IMR-90 (cell line): ENCODE measurements at regions not wholly inside any gene's neighbourhood (a gene's known extent, or its start where the extent isn't known, plus 50 kb on each side); places are given as distances from the start of the nearest gene placed in this dataset.

Experiments
- ATAC-seq: fragments of 200-7000 bp; cut with Tn5 transposase; 2 replicates; pipeline ENCODE4 v1.9.1; 2020; ENCODE audit warnings: low read depth, mild to moderate bottlenecking, moderate library complexity
- BruUV-seq: library from RNA; stranded (reverse); fragments of 400-500 nt; replicated peaks from 2 replicates; lab custom pipeline; 2021; lab: Mats Ljungman, UMichigan
- CTCF ChIA-PET: fragments of 300-600 bp; formaldehyde crosslinking; extraction: SDS; loops from one replicate; lab custom pipeline; 2021; ENCODE audit warnings: antibody characterized with exemption; lab: Yijun Ruan, JAX
- POLR2A ChIA-PET: fragments of 300-600 bp; sonication (Branson Sonifier 250); formaldehyde crosslinking; loops from one replicate; lab custom pipeline; 2022; ENCODE audit warnings: antibody characterized with exemption; ENCODE audit not compliant: unreplicated experiment; lab: Charles Lee
- DNase-seq: peaks from one replicate; pipeline ENCODE4 v3.0.0; 2013
- H2AFZ ChIP-seq: replicated peaks from 2 replicates; pipeline ENCODE3; 2013; ENCODE audit warnings: low read length, mild to moderate bottlenecking; ENCODE audit not compliant: poor library complexity
- H2AK5ac ChIP-seq: 2 replicates; pipeline ENCODE4 v1.6.1; 2013; ENCODE audit warnings: low read depth, low read length, inconsistent platforms
- H2AK9ac ChIP-seq: replicated peaks from 2 replicates; pipeline ENCODE3; 2013; ENCODE audit warnings: mild to moderate bottlenecking, low read depth, low read length, moderate library complexity; ENCODE audit not compliant: poor library complexity
- H2BK120ac ChIP-seq: 2 replicates; pipeline ENCODE4 v1.6.1; 2013; ENCODE audit warnings: low read depth, low read length, inconsistent platforms
- H2BK15ac ChIP-seq: 3 replicates; pipeline ENCODE4 v1.6.1; 2013; ENCODE audit warnings: low read depth, low read length, inconsistent platforms
- H2BK20ac ChIP-seq: 2 replicates; pipeline ENCODE4 v1.6.1; 2013; ENCODE audit warnings: low read depth, mild to moderate bottlenecking, inconsistent platforms, low read length, moderate library complexity
- H2BK5ac ChIP-seq: 2 replicates; pipeline ENCODE4 v1.6.1; 2013; ENCODE audit warnings: mild to moderate bottlenecking, low read depth, low read length, inconsistent platforms; ENCODE audit not compliant: poor library complexity, severe bottlenecking
- H3K14ac ChIP-seq: replicated peaks from 2 replicates; pipeline ENCODE4 v1.6.1; 2013; ENCODE audit warnings: low read depth, low read length, inconsistent platforms
- H3K18ac ChIP-seq: 2 replicates; pipeline ENCODE4 v1.6.1; 2013; ENCODE audit warnings: low read depth, low read length, control low read depth
- H3K23ac ChIP-seq: 2 replicates; pipeline ENCODE4 v1.6.1; 2013; ENCODE audit warnings: low read depth, low read length, inconsistent platforms
- H3K27ac ChIP-seq: 2 replicates; pipeline ENCODE4 v1.5.1; 2013; ENCODE audit warnings: mild to moderate bottlenecking, control low read depth, low read length; ENCODE audit not compliant: insufficient read depth
- H3K27me3 ChIP-seq: 2 replicates; pipeline ENCODE4 v1.6.1; 2013; ENCODE audit warnings: low read length; ENCODE audit not compliant: control insufficient read depth, insufficient read depth
- H3K36me3 ChIP-seq: 2 replicates; pipeline ENCODE4 v1.6.1; 2013; ENCODE audit warnings: low read length, mixed read lengths; ENCODE audit not compliant: control insufficient read depth, insufficient read depth
- H3K4ac ChIP-seq: 2 replicates; pipeline ENCODE4 v1.6.1; 2013; ENCODE audit warnings: low read depth, low read length, inconsistent platforms
- H3K4me1 ChIP-seq: 2 replicates; pipeline ENCODE4 v1.6.1; 2013; ENCODE audit warnings: low read length, mixed read lengths; ENCODE audit not compliant: control insufficient read depth, insufficient read depth
- H3K4me2 ChIP-seq: 2 replicates; pipeline ENCODE4 v1.6.1; 2013; ENCODE audit warnings: low read depth, mild to moderate bottlenecking, control low read depth, low read length, moderate library complexity
- H3K4me3 ChIP-seq: 2 replicates; pipeline ENCODE4 v1.5.1; 2013; ENCODE audit warnings: low read depth, mild to moderate bottlenecking, control low read depth, low read length, moderate library complexity; ENCODE audit not compliant: insufficient read depth
- H3K56ac ChIP-seq: 2 replicates; pipeline ENCODE4 v1.6.1; 2013; ENCODE audit warnings: low read length, inconsistent platforms; ENCODE audit not compliant: insufficient read depth; ENCODE audit errors: extremely low read depth
- H3K79me1 ChIP-seq, 2 experiments: 2 replicates each; pipeline ENCODE4 v1.6.1; 2013; ENCODE audit warnings: low read length in 2 of 2, inconsistent platforms in 1 of 2, low read depth in 1 of 2
- H3K9ac ChIP-seq: 2 replicates; pipeline ENCODE4 v1.6.1; 2013; ENCODE audit warnings: low read depth, low read length, control low read depth
- H3K9me1 ChIP-seq: 2 replicates; pipeline ENCODE4 v1.6.1; 2013; ENCODE audit warnings: low read length, inconsistent platforms; ENCODE audit not compliant: insufficient read depth
- H3K9me3 ChIP-seq: 2 replicates; pipeline ENCODE4 v1.6.1; 2013; ENCODE audit warnings: low read length; ENCODE audit not compliant: control insufficient read depth, insufficient read depth
- H4K20me1 ChIP-seq: 2 replicates; pipeline ENCODE4 v1.6.1; 2013; ENCODE audit warnings: low read length, inconsistent platforms; ENCODE audit not compliant: insufficient read depth
- H4K5ac ChIP-seq: 2 replicates; pipeline ENCODE4 v1.6.1; 2013; ENCODE audit warnings: mild to moderate bottlenecking, low read depth, low read length, control low read depth
- H4K8ac ChIP-seq, 2 experiments: 2 replicates each; pipeline ENCODE4 v1.6.1; 2013; ENCODE audit warnings: low read depth in 2 of 2, low read length in 2 of 2, control low read depth in 1 of 2, inconsistent platforms in 1 of 2
- H4K91ac ChIP-seq: 2 replicates; pipeline ENCODE4 v1.6.1; 2013; ENCODE audit warnings: low read depth, low read length, inconsistent platforms; ENCODE audit not compliant: insufficient read depth
- BHLHE40 ChIP-seq: fragments of 150-350 bp; IDR thresholded peaks from 2 replicates; pipeline ENCODE4 v1.6.1; 2016; ENCODE audit warnings: mild to moderate bottlenecking, low read depth, low read length
- CEBPB ChIP-seq: IDR thresholded peaks from 2 replicates; pipeline ENCODE4 v1.6.1; 2012; ENCODE audit warnings: low read depth, low read length, improper control_type of control experiment
- CHD1 ChIP-seq: IDR thresholded peaks from 2 replicates; pipeline ENCODE4 v1.6.1; 2012; ENCODE audit warnings: low read depth, low read length, improper control_type of control experiment
- FOS ChIP-seq: fragments of 150-350 bp; IDR thresholded peaks from 2 replicates; pipeline ENCODE4 v1.6.1; 2016; ENCODE audit warnings: low read depth, low read length
- MAFK ChIP-seq: IDR thresholded peaks from 2 replicates; pipeline ENCODE4 v1.6.1; 2012; ENCODE audit warnings: low read depth, low read length, improper control_type of control experiment
- MAZ ChIP-seq: IDR thresholded peaks from 2 replicates; pipeline ENCODE4 v1.6.1; 2012; ENCODE audit warnings: low read depth, mild to moderate bottlenecking, low read length, improper control_type of control experiment, moderate library complexity, borderline replicate concordance
- NFE2L2 ChIP-seq: fragments of 150-350 bp; IDR thresholded peaks from 2 replicates; pipeline ENCODE4 v1.6.1; 2016; ENCODE audit warnings: low read depth, mild to moderate bottlenecking, low read length
- POLR2A ChIP-seq: IDR thresholded peaks from 2 replicates; pipeline ENCODE4 v1.6.1; 2012; ENCODE audit warnings: mild to moderate bottlenecking, low read depth, low read length
- RAD21 ChIP-seq: IDR thresholded peaks from 2 replicates; pipeline ENCODE4 v1.6.1; 2012; ENCODE audit warnings: low read length, improper control_type of control experiment
- RCOR1 ChIP-seq: IDR thresholded peaks from 2 replicates; pipeline ENCODE4 v1.6.1; 2012; ENCODE audit warnings: mild to moderate bottlenecking, low read length, improper control_type of control experiment; ENCODE audit not compliant: insufficient replicate concordance
- RFX5 ChIP-seq: IDR thresholded peaks from 2 replicates; pipeline ENCODE4 v1.8.0; 2012; ENCODE audit warnings: low read depth, mild to moderate bottlenecking, low read length, moderate library complexity
- SMC3 ChIP-seq: fragments of 150-350 bp; IDR thresholded peaks from 2 replicates; pipeline ENCODE4 v1.6.1; 2016; ENCODE audit warnings: low read depth, mild to moderate bottlenecking, antibody characterized with exemption, low read length, moderate library complexity
- WGBS, 2 experiments: methylation state at CpG; one replicate each; pipeline versions ENCODE4 v1.1.5 to v1.1.7; 2013; ENCODE audit warnings: missing lambda C conversion rate in 2 of 2; ENCODE audit not compliant: insufficient read length in 1 of 2; ENCODE audit errors: extremely low coverage in 2 of 2; 5-methylcytosine and 5-hydroxymethylcytosine counted together
- dilution Hi-C: fragments of 300-500 bp; cut with HindIII; formaldehyde crosslinking; loops from one replicate; pipeline ENCODE4 v1.14.3; 2018; ENCODE audit warnings: low sequenced_read_pairs; ENCODE audit not compliant: unreplicated experiment
- in situ Hi-C: fragments of 300-500 bp; cut with MboI; formaldehyde crosslinking; loops from 3 replicates; pipeline ENCODE4 v1.14.3; 2019; ENCODE audit warnings: low sequenced_read_pairs, inconsistent platforms, mixed read lengths
- intact Hi-C: fragments of 100-400 bp; cut with micrococcal nuclease; formaldehyde crosslinking; loops from 2 replicates; pipeline ENCODE4 v1.10.0; 2022
- TF ChIP-seq, protein P1 (sequence below): fragments of 150-350 bp; IDR thresholded peaks from 2 replicates; pipeline ENCODE4 v1.6.1; 2016; ENCODE audit warnings: low read depth, mild to moderate bottlenecking, low read length, moderate library complexity, borderline replicate concordance
- TF ChIP-seq, protein P2 (sequence below): fragments of 150-350 bp; IDR thresholded peaks from 2 replicates; pipeline ENCODE4 v1.6.1; 2017; ENCODE audit warnings: mild to moderate bottlenecking, antibody characterized with exemption, low read length, low read depth
- TF ChIP-seq, protein P3 (sequence below): conservative IDR thresholded peaks from 2 replicates; pipeline ENCODE4 v1.5.1; 2012; ENCODE audit warnings: mild to moderate bottlenecking, low read depth, low read length, improper control_type of control experiment

DNA sequence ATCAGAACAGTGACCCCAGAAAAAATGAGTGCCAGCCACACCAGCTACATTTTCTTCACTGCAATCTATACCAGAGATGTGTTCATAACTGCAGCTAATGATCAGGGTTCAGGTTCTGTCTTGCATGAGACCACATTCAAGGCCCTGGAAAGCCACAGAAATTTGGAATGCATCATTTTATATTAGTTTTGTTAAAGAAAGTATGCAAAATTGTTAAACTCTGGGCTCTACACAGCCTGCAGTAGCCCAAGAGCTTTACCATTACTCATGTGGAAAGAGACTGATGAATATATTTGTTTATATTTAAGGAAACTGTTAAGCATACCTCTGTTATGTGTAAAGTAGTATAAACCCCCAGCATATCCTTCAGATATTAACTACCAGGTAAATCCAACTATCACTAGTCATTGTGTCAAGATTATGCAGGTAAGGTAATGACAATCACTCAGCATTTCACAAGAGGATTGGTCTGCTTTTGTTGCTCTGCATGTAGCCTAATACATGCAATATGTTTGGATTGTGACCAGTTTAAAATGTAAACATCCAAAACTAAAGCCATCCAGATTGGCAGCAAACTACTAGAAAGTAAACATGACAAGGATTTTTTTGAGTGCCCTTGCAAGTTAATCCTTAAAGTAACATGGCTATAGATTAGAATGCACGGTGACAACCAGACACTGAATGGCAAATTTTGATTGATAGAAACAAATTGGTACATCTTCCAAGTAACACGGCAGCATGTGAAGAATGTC, 429.1 kb upstream of the ARGLU1 start:
- H4K5ac ChIP-seq, result no peak overlapping the region
- ATAC-seq (peak; percentile 75), DNase-seq (peak; percentile 47)
- H2BK5ac ChIP-seq, result no peak overlapping the region
- no peak overlapping the region for H3K4me3 ChIP-seq
- no peaks in the 10 kb centered on the region for H3K27me3 ChIP-seq
- ChIA-PET CTCF (interaction anchor here (1.5 kb wide), 1 partner anchor 461 kb away, joined by 3 read pairs; no protein-coding TSS in a partner anchor), POLR2A (interaction anchor here (0.5 kb wide), 1 partner anchor 119 kb away, joined by 4 read pairs; no protein-coding TSS in a partner anchor)
- no peak overlapping the region for H2AFZ ChIP-seq
- H3K27ac ChIP-seq, result no peak overlapping the region
- H4K91ac ChIP-seq, result peak overlapping the region; percentile 26; the same call in 1 of the 2 replicates
- peaks cover 2% of the 10 kb centered on the region; the same call in 1 of the 2 replicates for H3K4me1 ChIP-seq
- H2BK20ac ChIP-seq, result no peak overlapping the region
- H3K9ac ChIP-seq, result no peak overlapping the region
- H3K79me1 ChIP-seq, result no peaks in the 10 kb centered on the region
- peak overlapping the region; percentile 37; the same call in 1 of the 2 replicates for H3K4ac ChIP-seq
- H2BK15ac ChIP-seq, result no peak overlapping the region
- H3K56ac ChIP-seq, result no peak overlapping the region
- H3K18ac ChIP-seq, result peak overlapping the region; percentile 37; the same call in 1 of the 2 replicates
- no peaks in the 10 kb centered on the region for H3K36me3 ChIP-seq
- dilution Hi-C loops (no loop called here), in situ Hi-C loops (no loop called here), intact Hi-C loops (no loop called here)
- no peak overlapping the region for H3K14ac ChIP-seq
- no peak overlapping the region for H3K23ac ChIP-seq
- H3K9me1 ChIP-seq, result peaks cover 5% of the 10 kb centered on the region; the same call in 1 of the 2 replicates
- no peaks in the 10 kb centered on the region for H4K20me1 ChIP-seq
- no peak overlapping the region for H2AK9ac ChIP-seq
- H3K9me3 ChIP-seq, result no peaks in the 10 kb centered on the region
- no peak overlapping the region for H4K8ac ChIP-seq
- WGBS, 2 experiments, result no CpG with 5 or more reads among the region's 2 CpGs
- no TSS peak for BruUV-seq
- peak overlapping the region; percentile 68; the same call in 1 of the 2 replicates for H2BK120ac ChIP-seq
- H2AK5ac ChIP-seq, result no peak overlapping the region
- peak overlapping the region; percentile 31; the same call in 1 of the 2 replicates for H3K4me2 ChIP-seq
- TF ChIP-seq RFX5 (no peak), MAZ (no peak), SMC3 (no peak), RCOR1 (no peak), POLR2A (no peak), RAD21 (no peak), FOS (no peak), CHD1 (no peak), MAFK (no peak), CEBPB (no peak), NFE2L2 (no peak), BHLHE40 (no peak)
- TF ChIP-seq, protein P1, sequence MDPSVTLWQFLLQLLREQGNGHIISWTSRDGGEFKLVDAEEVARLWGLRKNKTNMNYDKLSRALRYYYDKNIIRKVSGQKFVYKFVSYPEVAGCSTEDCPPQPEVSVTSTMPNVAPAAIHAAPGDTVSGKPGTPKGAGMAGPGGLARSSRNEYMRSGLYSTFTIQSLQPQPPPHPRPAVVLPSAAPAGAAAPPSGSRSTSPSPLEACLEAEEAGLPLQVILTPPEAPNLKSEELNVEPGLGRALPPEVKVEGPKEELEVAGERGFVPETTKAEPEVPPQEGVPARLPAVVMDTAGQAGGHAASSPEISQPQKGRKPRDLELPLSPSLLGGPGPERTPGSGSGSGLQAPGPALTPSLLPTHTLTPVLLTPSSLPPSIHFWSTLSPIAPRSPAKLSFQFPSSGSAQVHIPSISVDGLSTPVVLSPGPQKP, result no peak
- TF ChIP-seq, protein P2, sequence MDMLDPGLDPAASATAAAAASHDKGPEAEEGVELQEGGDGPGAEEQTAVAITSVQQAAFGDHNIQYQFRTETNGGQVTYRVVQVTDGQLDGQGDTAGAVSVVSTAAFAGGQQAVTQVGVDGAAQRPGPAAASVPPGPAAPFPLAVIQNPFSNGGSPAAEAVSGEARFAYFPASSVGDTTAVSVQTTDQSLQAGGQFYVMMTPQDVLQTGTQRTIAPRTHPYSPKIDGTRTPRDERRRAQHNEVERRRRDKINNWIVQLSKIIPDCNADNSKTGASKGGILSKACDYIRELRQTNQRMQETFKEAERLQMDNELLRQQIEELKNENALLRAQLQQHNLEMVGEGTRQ, result no peak
- TF ChIP-seq, protein P3, sequence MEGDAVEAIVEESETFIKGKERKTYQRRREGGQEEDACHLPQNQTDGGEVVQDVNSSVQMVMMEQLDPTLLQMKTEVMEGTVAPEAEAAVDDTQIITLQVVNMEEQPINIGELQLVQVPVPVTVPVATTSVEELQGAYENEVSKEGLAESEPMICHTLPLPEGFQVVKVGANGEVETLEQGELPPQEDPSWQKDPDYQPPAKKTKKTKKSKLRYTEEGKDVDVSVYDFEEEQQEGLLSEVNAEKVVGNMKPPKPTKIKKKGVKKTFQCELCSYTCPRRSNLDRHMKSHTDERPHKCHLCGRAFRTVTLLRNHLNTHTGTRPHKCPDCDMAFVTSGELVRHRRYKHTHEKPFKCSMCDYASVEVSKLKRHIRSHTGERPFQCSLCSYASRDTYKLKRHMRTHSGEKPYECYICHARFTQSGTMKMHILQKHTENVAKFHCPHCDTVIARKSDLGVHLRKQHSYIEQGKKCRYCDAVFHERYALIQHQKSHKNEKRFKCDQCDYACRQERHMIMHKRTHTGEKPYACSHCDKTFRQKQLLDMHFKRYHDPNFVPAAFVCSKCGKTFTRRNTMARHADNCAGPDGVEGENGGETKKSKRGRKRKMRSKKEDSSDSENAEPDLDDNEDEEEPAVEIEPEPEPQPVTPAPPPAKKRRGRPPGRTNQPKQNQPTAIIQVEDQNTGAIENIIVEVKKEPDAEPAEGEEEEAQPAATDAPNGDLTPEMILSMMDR, result no peak
